ENCODE measurements at regions not wholly inside any gene's neighbourhood (a gene's known extent, or its start where the extent isn't known, plus 50 kb on each side); places are given as distances from the start of the nearest gene placed in this dataset.

- in situ Hi-C loops (cut with MboI; ENCODE audit: low sequenced_read_pairs), result no loop called here
- Histone ChIP-seq H4K8ac (ENCODE audit: low read depth in 2 of 2, low read length in 2 of 2) (peak overlapping the region; percentile 23 to 84; a peak in 3 of 4 replicates), H3K56ac (ENCODE audit: extremely low read depth, insufficient read depth, low read length) (peak overlapping the region; percentile 47; the same call in 1 of the 2 replicates), H3K36me3 (ENCODE audit: control insufficient read depth, insufficient read depth, low read length) (no peaks in the 10 kb centered on the region), H3K9me3 (ENCODE audit: control insufficient read depth, insufficient read depth, low read length) (no peaks in the 10 kb centered on the region), H2AFZ (replicated peaks; ENCODE audit: low read length, poor library complexity) (no peak overlapping the region), H3K4me3 (ENCODE audit: insufficient read depth, low read depth, low read length) (no peak overlapping the region), H3K4me2 (ENCODE audit: low read depth, low read length) (peak overlapping the region; percentile 21), H4K91ac (ENCODE audit: insufficient read depth, low read depth, low read length) (peak overlapping the region; percentile 94), H3K9me1 (ENCODE audit: insufficient read depth, low read length) (peaks cover 9% of the 10 kb centered on the region), H3K9ac (ENCODE audit: low read depth, low read length) (peak overlapping the region; percentile 51; the same call in 1 of the 2 replicates), H3K23ac (ENCODE audit: low read depth, low read length) (no peak overlapping the region), H2BK15ac (ENCODE audit: low read depth, low read length) (peak overlapping the region; percentile 53; the same call in 2 of the 3 replicates), H3K79me1 (ENCODE audit: low read depth in 1 of 2, low read length in 2 of 2) (no peaks in the 10 kb centered on the region), H3K18ac (ENCODE audit: low read depth, low read length) (peak overlapping the region; percentile 97), H2AK5ac (ENCODE audit: low read depth, low read length) (no peak overlapping the region), H2BK5ac (ENCODE audit: low read depth, low read length, poor library complexity, severe bottlenecking) (peak overlapping the region; percentile 98), H3K27ac (ENCODE audit: insufficient read depth, low read length) (peak overlapping the region; percentile 84; the same call in 1 of the 2 replicates), H3K4me1 (ENCODE audit: control insufficient read depth, insufficient read depth, low read length) (peaks cover 27% of the 10 kb centered on the region), H3K14ac (replicated peaks; ENCODE audit: low read depth, low read length) (peak overlapping the region; percentile 88; the same call in 1 of the 2 replicates), H2AK9ac (replicated peaks; ENCODE audit: low read depth, low read length, poor library complexity) (no peak overlapping the region), H4K20me1 (ENCODE audit: insufficient read depth, low read length) (no peaks in the 10 kb centered on the region), H3K4ac (ENCODE audit: low read depth, low read length) (peak overlapping the region; percentile 97), H3K27me3 (ENCODE audit: control insufficient read depth, insufficient read depth, low read length) (no peaks in the 10 kb centered on the region), H2BK120ac (ENCODE audit: low read depth, low read length) (peak overlapping the region; percentile 99), H2BK20ac (ENCODE audit: low read depth, low read length) (peak overlapping the region; percentile 96; the same call in 1 of the 2 replicates), H4K5ac (ENCODE audit: low read depth, low read length) (0 out of 2 replicates have a peak overlapping the region, but pooled peaks have one; percentile 92)
- ChIA-PET POLR2A (ENCODE audit: unreplicated experiment) (interaction anchor here (0.5 kb wide), 1 partner anchor 153 kb away, joined by 3 read pairs; no protein-coding TSS in a partner anchor), CTCF (interaction anchor here (1.1 to 1.2 kb wide), 2 partner anchors 256 to 272 kb away, joined by 3 read pairs; no protein-coding TSS in a partner anchor)
- 6% methylated on average over 6 of the region's 14 CpGs; no CpG with 5 or more reads in 1 of the 2 experiments for WGBS, 2 experiments (ENCODE audit: extremely low coverage in 2 of 2, insufficient read length in 1 of 2)
- TF ChIP-seq BHLHE40 (IDR thresholded peaks at IDR 0.05; ENCODE audit: low read depth, low read length) (peak; percentile 56), POLR2A (IDR thresholded peaks at IDR 0.05; ENCODE audit: low read depth, low read length) (no peak), MAFK (IDR thresholded peaks at IDR 0.05; ENCODE audit: low read depth, low read length) (no peak), CEBPB (IDR thresholded peaks at IDR 0.05; ENCODE audit: low read depth, low read length) (peak; percentile 58), CTCF (conservative IDR thresholded peaks at IDR 0.05; ENCODE audit: low read depth, low read length) (peak; percentile 32), USF2 (IDR thresholded peaks at IDR 0.05; ENCODE audit: low read depth, low read length) (peak; percentile 20; the same call in 1 of the 2 replicates), MXI1 (IDR thresholded peaks at IDR 0.05; ENCODE audit: borderline replicate concordance, low read depth, low read length) (no peak), RFX5 (IDR thresholded peaks at IDR 0.05; ENCODE audit: low read depth, low read length) (no peak), RCOR1 (IDR thresholded peaks at IDR 0.05; ENCODE audit: insufficient replicate concordance, low read length) (peak; percentile 35), NFE2L2 (IDR thresholded peaks at IDR 0.05; ENCODE audit: low read depth, low read length) (peak; percentile 58; the same call in 1 of the 2 replicates), ELK1 (IDR thresholded peaks at IDR 0.05; ENCODE audit: borderline replicate concordance, low read depth, low read length) (no peak), SMC3 (IDR thresholded peaks at IDR 0.05; ENCODE audit: low read depth, low read length) (peak; percentile 28), RAD21 (IDR thresholded peaks at IDR 0.05; ENCODE audit: low read length) (peak; percentile 52), FOS (IDR thresholded peaks at IDR 0.05; ENCODE audit: low read depth, low read length) (peak; percentile 99)
- dilution Hi-C loops (cut with HindIII; ENCODE audit: low sequenced_read_pairs, unreplicated experiment), result no loop called here
- intact Hi-C loops (cut with micrococcal nuclease), result loop anchor here (1.0 to 10.0 kb wide), 4 partner anchors 98 to 454 kb away; no protein-coding TSS in a partner anchor
- no TSS peak for BruUV-seq (replicated peaks)
- ATAC-seq (ENCODE audit: low read depth) (peak; percentile 92), DNase-seq (peak; percentile 100)
Measured at GRCh38 chr6:169070506-169071176, 183.0 kb downstream of the THBS2 start.
